Right lung (tissue), 2 donors: ENCODE measurements at regions not wholly inside any gene's neighbourhood (a gene's known extent, or its start where the extent isn't known, plus 50 kb on each side); places are given as distances from the start of the nearest gene placed in this dataset.

Experiments used
- DNase-seq, 2 donors: peaks; one replicate each; pipeline ENCODE4 v3.0.0-alpha.2; 2013

DNA sequence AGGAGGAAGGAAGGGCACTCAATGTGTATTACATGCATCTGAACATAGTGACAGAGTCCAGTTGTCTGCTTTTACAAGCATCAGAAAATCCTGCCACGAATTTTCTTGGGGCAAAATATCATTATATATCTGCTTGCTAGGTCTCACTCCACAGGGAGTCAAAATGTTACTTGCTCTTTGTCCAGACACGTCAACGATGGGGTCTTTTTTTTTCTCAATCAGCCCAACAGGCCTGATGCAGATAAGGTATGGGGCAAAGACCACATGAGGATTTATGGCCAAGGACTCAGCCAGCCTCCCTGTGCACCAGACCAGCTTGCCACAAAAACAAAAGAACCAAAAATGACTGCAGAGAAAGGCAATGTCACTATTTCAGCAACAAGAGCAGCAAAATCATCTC lies 323.4 kb upstream of the PKDCC start:
- DNase-seq, result no peak

DNA sequence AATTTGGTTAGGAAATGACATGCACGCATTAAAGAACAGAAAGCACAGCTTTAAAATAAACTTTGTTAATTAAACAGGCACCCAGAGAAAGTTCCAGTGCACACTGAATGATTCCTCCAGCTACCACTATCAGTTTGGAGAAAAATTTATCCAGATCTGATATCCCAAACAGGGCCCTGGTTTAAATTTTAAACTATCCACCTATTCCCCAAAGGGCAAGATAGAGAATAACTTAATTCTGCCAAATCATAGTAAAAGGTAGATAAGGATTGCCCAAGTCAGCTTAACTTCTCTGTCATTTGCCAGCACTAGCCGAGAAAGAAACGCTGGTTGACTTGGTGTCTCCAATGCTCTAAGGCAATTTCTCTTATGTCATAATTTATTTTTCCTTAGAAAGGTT lies 321.9 kb upstream of the PKDCC start:
- DNase-seq, result no peak

DNA sequence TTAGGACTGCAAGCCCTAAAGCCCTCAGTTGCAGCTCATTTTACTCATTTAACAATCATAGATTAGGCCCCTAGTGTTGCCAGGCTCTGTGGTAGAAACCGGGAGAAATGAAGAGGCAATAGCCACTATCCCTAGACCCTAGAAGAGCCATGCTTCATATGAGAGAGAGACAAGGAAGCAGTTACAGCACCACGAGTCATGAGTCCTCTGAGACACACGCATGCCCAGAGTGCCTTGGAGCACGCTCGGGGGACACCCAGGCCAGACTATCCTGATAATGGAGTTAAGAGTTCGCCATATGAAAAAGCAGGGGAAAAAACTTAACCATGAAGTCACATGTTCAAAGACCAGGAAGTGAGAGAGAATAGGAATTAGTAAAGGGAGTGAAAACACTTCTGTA lies 321.5 kb upstream of the PKDCC start:
- no peak for DNase-seq

DNA sequence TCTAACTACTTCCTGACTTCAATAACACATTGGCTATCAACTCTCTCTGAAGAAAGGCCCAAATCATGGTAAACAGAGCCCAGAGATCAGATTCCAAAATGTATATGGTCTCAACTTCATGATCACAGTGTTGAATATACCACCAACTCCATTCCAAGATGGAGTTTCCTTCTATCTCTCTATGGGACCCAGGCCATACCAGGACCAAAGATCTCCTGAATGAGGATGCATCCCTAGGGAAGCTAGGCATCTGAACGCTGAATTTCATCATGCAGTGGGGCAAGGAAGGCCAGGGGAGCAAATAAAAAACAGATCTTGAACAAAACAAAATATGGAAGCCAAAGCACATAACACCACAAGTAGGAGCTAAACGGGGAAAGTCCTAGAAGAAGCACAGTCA lies 320.7 kb upstream of the PKDCC start:
- no peak for DNase-seq

DNA sequence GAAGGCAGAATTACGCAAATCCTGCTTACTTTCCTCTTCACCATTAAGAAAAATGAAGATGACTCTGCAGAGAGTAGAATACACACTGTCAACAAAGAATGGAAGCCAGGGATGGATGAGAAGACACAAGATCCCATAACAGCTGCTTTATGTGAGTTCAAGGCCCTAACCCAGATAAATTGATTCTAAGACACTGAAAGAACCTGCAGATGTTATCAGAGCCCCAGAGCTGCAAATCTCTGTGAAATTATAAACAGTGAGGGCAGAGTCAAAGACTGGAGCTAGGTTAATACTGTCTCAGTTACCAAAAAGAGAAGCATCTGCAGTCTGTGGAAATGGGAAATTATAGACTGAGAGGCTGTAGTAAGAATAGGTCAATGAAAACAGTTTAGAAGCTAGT lies 320.1 kb upstream of the PKDCC start:
- DNase-seq, result no peak

DNA sequence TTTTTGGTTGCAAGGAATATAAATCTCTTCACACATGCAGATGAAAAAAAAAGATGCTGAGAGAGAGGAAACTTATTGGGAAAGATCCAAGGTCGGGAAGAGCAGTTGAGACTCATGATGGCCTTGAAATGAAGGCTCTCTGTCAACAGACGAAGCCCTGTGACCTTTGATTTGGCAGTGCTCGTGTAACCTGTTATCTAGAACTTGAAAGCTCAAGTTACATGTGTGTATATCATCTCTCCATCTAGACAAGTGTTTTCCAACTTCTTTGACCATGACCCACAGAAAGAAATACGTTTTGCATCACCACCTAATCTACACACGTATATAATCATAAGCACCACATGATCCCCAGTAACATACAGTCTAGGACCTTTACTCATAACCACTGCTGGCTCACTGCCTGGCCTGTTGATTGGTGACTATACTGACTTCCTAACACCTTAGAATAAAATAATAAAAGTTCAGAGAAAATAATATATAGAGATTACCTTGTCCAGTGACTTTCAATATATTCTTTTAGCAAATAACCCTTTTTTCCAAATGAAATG lies 319.0 kb upstream of the PKDCC start:
- DNase-seq, result no peak

DNA sequence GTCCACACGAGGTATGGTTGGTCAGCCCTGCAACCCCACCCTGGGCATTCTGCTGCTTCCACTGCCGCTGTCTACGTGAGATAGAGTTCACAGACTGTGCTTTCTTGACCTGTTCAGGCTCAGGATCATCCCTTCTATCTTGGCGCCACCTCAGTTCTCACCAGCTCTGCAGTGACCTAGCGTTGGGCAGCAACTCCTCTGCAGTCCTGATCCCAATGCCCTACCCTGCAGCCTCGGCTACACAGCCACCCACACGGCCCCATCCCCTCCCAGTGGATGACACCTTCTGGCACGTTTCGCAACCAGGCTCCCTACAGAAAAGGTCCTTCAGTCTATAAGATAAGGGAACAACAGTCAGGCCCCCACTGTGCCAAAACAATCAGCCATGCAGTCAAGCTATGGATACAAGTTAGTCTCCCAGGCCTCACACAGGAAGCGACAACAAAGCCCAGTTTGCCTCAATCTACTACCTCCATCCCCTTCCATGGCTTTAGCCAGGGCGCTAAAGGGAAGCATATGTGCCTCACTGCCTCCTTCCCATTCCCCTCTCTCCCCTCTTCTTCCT lies 317.9 kb upstream of the PKDCC start:
- DNase-seq, result no peak

DNA sequence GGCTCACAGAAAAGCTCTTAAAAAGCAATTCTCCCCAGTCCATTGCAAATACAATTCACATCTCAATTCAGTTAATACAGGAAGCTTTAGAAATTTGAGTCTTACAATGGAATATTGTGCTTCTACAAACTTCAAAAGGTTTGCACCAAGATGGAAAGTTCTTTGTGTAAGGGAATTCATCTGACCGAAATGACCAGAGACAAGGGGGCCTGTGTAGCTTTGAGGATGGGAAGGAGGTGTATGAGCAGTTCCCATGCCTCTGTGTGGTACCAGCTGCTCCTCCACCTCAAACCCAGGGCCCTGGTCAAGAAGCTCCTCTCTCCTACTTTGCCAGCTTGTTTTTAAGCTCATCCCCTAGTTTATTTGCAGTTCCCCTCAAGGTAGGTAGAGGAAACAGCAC lies 312.8 kb upstream of the PKDCC start:
- DNase-seq, result no peak

DNA sequence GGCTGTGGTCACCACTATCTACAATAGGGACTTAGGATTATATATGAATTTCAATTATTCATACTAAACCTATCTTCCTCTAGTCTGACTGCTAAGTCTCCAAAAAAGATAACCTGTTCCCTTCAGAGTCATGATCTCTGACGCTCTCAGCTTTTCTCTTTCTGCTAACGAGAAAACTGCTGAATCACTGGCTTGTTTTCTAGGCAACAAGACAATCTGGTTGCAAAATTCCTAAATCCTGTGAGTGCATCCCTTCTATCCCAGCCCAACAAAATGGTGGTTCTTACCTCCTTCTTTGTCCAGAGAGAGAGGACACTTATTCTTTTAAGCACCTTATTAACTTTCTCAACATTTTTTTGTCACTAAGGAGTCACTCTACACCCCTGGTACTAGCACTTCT lies 312.3 kb upstream of the PKDCC start:
- no peak for DNase-seq

DNA sequence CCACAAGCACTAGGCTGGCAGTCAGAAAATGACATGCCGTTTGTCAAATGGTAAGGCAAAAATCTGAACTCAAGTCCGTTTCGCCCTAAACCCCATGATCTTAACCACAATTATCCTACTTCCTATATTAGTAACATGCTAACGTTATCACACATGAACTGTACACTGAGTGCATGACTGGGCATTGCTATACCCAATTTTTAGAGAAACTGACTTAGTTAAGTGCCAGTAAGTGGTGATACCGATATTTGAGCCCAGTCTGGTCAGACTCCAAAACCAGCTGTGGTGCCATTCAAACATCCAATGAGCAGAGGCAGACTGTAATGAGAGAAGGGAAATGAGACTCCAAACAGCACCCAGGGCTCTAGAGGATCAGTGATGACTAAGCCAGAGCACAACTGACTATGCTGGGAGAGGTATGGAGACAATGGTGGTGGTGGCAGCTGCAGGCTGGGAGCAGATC lies 311.7 kb upstream of the PKDCC start:
- no peak for DNase-seq

DNA sequence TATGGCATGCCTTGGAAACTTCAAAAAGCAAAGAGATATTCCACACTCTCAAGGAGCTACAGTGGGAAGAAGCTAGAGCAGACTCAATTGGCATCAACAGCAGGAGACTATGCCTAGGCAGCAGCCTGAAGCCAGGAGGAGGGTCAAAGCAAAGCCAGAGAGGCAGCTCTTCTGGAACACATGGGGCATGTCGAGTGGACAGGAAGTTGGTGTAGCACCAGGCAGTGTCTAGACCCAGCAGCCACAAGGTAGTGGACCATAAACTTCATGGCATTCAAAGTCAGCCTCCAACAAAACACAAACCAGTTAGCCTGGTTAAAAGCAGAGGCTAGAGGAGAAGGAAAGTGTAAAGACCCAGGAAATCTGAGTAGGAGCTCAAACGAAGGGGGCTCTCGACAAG lies 311.2 kb upstream of the PKDCC start:
- no peak for DNase-seq

DNA sequence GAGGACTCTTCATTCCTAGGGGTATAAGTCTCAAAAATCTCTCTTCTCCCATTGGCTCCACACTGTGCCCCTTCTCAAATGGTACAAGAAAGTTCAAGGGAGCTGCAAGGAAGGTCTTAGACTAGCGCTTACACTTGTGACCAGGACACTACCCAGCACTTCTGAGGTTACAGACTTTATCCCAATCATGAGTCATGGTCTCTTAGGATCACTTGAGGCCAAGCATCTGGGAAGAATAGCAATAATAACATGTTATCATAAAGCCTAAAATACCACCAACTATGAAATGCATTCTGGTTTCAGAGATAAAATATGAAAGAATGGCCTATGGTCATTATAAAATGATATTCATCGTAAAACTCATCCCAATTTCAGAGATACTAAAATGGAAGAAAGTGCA lies 309.9 kb upstream of the PKDCC start:
- DNase-seq, result no peak

DNA sequence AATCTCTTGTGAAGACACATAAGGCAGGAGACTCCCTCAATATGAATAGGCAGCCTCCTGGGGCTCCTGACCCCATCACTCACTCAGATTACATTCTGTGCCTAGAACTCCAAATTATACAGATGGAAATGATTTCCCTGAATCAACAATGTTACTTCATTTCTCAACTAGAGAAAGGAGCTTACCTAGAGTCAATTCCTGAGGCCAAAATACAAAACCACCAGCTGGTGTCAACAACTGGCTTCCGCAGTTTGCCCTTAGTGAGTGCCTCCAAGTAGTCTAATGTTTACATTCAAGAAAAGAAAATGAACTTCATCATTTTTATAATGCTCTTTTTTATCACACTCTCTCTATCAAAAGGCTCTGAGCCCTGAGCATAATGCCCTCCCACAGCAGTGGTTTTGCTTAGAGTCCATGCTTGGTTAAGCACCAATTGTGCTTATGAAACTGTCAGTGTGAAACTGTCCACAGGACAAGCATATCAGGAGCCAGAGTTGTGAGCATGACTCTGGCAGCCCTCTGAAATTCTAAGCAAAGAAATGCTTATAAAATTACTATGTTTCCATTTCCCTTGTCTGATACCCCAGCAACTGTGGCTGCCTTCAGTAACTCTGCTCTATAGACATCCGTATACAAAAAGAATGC lies 305.7 kb upstream of the PKDCC start:
- no peak for DNase-seq

DNA sequence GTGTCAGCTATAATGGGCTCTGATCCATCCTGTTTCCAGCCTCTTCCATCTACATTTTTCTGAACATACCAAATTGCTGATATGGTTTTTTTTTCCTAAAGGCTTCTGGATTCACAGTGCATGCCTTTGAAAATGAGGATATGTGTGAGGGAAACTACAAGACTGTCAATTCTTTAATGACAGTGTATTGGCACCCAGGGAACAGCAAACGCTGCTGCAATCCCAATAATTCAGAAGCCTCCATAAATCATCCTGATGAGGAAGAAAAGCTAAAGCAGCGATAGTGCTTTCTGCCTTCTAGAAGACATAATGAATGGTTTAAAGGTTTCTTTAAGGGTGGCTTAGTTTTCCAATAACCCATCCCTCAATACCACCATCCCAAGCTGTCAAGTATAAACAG lies 304.5 kb upstream of the PKDCC start:
- DNase-seq, result no peak

DNA sequence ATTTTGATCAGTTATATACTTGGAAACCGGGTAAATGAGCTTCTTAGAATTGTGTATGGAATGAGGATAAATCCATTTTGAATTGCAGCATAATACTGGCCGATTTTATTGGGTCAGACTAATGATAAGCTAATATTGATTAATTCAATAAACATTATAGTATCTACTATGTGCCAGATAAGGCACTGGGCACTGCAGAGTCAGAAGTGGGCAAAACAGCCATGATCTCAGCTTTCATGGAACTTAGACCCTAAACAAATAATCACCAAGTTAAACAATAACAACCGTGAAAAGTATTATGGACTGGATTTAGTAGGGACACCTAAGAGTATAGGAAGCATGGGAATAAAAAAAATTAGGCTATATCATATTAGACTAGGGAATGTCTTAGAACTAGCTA lies 297.0 kb upstream of the PKDCC start:
- DNase-seq, result no peak

DNA sequence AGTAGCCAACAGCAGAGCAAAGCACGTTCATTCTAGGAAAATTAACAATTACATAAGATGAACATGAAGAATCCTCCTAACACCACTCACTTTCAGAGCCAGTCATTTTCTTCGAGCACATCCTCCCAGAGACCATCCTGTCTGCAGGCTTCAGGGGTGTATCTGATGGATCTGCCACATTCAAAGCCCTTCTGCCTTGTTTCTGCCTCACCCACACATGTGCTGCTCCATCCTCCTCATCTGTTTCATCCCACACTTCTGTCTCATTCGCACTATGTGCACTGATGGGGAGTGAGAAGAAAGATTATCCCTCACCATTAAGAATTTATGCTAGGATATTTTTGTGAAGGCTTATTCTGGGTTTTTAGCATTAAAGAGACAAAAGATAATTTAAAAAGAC lies 287.9 kb upstream of the PKDCC start:
- DNase-seq, result no peak

DNA sequence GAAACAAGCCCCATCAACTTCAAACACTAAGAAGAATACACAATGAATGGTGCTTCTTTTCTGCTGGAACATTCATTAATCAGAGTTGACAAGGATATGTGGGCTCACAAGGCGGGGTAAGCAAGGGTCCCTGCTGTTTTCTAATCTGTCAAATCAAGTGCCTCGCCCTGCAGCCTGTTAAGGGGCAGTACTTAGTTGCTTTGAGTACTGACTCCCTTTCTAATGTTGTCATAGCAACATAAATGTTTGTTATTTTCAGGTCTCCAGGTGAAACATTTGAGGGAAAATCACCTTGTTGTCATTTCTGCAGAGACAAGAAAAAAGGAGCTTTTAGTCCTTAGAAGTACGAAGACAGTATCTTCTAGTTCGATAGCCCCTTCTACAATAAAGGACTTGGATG lies 284.7 kb upstream of the PKDCC start:
- no peak for DNase-seq

DNA sequence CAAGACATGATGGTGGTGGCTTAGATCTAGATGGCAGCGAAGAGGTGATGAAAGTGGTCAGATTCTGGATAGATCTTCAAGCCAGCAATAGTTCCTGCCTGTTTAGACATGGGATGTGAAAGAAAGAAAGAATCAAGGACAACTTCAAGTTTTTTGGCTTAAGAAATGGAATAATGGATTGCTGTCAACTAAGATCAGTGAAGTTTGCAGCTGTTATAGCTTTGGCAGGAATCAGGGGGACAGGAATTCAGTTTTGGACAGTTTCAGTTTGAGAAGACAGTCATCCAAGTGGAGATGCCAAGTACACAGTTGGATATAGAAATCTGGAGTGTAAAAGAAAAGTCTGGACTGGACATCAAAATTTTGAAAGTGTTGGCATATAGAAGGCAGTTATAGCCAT lies 283.7 kb upstream of the PKDCC start:
- no peak for DNase-seq

DNA sequence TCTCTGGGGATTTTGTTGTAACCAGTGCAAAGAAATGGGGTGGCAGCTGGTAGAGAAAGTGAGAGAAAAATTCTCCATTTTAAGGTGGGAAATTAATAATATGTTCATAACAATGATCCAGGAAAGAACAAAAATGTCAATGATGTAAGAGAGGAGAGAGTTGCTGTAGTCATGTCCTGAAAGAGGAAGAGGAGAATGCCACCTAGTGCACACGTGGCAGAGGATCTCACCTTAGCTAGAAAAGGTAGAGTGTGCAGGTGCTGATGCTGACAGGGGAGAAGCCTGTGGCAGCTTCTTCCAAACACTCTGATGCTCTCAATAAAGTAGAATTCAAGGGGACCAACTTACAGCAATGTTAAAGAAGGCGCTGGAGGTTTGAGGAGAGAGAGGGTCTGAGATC lies 282.9 kb upstream of the PKDCC start:
- DNase-seq, result no peak

DNA sequence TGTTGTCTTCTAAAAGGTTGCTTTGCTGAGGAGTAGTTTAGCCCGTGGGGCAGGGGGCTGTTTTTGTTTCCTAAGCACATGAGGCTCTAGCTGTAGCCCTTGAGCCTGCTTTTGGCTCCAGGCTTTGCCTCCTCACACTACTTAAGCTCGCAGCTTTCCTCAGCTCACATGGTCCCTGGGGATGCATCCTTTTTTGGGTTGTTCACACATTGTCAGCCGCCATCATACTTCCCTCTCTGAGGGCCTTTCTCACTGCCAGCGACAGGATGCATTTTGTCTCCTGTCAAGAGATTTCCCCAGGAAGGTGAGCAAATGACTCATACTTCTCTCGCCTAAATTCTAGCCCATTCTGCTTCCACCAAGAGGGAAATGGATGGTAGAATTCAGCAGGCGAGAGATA lies 279.5 kb upstream of the PKDCC start:
- no peak for DNase-seq

DNA sequence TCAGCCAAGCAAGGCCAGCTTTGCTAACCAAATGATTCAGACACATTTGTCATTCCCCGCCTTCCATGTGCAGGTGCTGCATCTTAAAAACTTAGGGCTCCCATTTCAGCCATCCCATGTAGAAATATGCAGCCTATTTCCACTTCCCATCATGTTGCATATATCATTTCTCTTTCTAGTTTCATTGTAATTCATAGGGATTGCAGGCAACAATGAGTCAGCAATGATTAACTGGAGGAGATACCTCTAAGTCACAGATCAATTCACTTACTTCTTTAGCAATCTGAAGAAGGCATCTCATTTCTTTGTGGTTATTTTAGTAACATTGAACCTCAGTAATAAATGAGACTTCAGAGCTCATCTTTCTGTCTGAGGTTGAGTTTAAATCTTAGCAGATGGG lies 276.1 kb upstream of the PKDCC start:
- DNase-seq, result no peak

DNA sequence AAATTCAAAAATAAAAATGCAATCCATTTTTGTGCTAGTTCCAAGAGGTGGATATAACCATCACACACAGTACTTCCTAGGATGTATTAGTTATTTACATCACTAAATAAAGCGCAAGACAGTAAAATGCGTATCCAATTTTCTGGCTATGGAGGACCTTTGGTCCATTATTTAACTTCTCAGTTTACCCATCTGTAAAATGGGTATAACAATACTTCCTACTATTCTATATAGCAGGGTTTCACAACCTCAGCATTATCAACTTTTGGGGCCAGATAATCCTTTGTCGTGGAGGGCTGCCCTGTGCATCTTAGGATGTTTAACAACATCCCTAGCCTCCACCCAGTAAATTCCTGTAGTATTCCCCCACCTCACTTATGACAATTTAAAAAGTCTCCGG lies 275.1 kb upstream of the PKDCC start:
- DNase-seq, result no peak

DNA sequence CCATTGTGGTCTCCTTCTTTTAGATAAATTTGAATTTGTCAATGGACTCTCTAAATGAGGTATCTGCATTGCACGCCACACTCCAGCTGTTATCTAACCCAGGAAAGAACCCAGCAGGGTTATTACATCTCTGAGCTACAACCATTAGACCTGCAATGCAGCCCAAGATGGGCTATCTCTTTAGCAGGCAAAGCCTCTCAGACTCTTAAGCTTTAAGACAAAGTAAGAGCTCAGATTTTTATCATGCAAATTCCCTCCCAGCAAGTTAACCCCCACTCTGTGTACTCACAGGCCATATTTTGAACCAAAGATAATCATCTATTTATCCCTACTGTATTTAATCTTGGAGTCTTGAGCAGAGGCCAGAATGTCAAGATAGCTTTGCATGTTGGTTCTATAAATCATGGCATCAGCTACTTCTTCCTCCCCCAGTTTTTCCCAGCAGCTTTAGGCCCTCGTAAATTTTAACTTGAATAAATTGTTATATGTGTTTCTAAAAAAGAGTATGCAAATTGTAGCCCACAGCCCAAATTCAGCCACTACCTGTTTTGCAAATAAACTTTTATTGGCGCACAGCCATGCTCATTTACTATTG lies 273.7 kb upstream of the PKDCC start:
- no peak for DNase-seq
